AG09309 (cell line): ENCODE measurements at regions not wholly inside any gene's neighbourhood (a gene's known extent, or its start where the extent isn't known, plus 50 kb on each side); places are given as distances from the start of the nearest gene placed in this dataset.

Experiments
- DNase-seq: peaks from one replicate; pipeline ENCODE4 v3.0.0-alpha.2; 2010; ENCODE audit warnings: low read depth
- H3K4me3 ChIP-seq: 2 replicates; pipeline ENCODE4 v1.5.1; 2011; ENCODE audit warnings: mild to moderate bottlenecking, low read depth, low read length, moderate library complexity; ENCODE audit not compliant: control insufficient read depth
- TF ChIP-seq, protein P1 (sequence below): IDR thresholded peaks from 2 replicates; pipeline ENCODE4 v1.5.1; 2011; ENCODE audit warnings: mild to moderate bottlenecking, low read depth, low read length, inconsistent platforms; ENCODE audit not compliant: insufficient read depth, control insufficient read depth; ENCODE audit errors: missing control alignments

DNA sequence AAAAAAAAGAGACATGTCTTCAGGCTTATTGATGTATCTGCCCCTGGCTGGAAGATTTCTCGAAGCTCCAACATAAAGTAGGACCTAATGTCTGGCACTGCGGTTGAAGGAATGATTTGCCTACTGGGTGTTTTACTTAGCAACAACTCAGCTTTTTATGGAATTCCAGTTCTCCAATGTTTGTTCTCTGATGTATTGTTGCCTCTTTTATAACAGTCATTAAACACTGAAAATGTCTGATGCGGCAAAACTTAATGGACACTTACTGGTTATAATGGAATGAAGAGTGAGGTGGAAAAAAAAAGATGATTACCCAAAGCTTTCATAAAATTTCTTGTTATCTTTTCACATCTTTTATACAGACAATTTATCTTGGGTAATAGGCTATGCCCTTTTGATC lies 75.6 kb upstream of the ZFP42 start:
- H3K4me3 ChIP-seq = no peak overlapping the region
- DNase-seq = no peak
- TF ChIP-seq, protein P1, sequence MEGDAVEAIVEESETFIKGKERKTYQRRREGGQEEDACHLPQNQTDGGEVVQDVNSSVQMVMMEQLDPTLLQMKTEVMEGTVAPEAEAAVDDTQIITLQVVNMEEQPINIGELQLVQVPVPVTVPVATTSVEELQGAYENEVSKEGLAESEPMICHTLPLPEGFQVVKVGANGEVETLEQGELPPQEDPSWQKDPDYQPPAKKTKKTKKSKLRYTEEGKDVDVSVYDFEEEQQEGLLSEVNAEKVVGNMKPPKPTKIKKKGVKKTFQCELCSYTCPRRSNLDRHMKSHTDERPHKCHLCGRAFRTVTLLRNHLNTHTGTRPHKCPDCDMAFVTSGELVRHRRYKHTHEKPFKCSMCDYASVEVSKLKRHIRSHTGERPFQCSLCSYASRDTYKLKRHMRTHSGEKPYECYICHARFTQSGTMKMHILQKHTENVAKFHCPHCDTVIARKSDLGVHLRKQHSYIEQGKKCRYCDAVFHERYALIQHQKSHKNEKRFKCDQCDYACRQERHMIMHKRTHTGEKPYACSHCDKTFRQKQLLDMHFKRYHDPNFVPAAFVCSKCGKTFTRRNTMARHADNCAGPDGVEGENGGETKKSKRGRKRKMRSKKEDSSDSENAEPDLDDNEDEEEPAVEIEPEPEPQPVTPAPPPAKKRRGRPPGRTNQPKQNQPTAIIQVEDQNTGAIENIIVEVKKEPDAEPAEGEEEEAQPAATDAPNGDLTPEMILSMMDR = no peak

DNA sequence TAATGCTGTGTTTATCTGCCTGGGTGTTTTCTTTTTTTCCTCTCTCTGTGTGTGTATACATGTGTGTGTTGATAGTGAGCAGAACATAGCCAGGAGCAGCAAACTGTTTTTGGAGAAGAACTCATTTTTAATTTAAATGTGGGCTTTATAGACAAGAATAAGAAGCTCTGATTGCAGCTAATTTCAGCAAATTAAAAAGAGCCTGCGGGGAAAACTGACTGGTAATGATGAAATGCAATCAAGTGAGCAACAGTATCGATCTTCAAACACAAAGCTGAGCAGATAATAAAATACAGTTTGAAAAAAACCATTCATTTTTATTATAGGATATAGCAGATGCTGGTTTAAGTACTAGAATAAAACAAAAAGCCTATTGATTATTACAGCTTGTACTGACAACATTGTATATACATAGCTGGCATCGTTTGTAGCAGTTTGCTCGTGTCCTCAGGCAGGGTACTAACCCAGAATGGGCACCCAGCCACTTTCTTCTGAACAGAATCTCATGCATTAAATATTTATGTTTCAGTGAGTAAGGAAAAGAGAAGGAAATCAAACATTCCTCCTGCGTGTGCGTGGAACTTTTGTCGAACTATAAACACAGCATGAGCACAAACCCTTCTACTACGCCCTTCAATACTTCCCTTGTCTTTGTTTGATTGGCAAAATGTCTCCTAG lies 73.5 kb upstream of the ZFP42 start:
- TF ChIP-seq, protein P1 = no peak
- H3K4me3 ChIP-seq = no peak overlapping the region
- no peak for DNase-seq

DNA sequence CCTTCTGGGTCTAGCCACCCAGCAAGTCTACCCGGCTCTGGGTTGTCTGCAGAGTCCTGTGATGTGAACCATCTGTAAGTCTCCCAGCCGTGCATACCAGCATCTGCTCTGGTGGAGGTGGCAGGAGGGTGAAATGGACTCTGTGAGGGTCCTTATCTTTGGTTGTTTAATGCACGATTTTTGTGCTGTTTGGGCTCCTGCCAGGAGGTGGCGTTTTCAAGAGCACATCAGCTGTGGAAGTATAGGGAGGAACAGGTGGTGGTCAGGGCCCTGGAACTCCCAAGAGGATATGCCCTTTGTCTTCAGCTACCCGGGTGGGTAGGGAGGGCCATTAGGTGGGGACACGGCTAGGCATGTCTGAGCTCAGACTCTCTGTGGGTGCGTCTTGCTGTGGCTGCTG lies 66.5 kb upstream of the ZFP42 start:
- TF ChIP-seq, protein P1 = no peak
- no peak overlapping the region for H3K4me3 ChIP-seq
- DNase-seq = no peak

DNA sequence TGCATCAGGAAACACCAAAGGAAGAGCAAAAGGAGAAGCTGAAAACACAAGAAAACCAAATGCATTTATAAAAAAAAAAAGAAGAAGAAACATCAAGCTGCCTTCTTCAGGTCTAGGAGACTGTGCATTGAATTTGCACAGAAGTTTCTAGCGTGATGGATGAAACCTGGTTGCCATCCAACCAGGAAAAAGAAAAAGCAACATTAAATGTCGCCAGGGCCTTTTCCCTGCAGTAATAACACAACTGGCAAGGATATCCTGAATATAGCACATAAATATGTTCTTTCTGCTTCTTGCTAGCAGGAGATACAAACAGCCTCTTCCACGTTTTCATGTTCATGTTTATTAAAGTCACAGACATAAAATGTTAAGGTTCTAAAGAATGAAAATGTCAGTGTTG lies 60.8 kb upstream of the ZFP42 start:
- TF ChIP-seq, protein P1 = no peak
- DNase-seq = no peak
- no peak overlapping the region for H3K4me3 ChIP-seq

DNA sequence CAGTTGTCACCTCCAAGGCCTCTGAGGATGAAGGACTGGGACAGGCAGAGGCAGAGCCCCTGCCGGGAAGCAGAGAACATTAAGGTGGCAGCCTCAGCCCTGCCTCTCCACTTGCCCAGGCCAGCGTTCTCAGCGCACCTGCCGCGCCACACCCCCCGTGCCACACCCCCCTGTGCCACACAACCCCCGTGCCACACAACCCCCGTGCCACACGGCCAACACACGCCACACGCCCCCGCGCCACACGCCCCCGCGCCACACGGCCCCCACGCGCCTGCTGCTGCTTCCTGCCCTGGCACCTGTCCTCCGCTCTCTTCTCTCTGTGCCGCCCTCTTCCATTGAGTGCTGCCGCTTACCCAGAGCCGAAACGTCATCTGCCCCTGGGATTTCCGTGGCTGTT lies 58.0 kb upstream of the ZFP42 start:
- no peak overlapping the region for H3K4me3 ChIP-seq
- DNase-seq = no peak
- TF ChIP-seq, protein P1 = no peak

DNA sequence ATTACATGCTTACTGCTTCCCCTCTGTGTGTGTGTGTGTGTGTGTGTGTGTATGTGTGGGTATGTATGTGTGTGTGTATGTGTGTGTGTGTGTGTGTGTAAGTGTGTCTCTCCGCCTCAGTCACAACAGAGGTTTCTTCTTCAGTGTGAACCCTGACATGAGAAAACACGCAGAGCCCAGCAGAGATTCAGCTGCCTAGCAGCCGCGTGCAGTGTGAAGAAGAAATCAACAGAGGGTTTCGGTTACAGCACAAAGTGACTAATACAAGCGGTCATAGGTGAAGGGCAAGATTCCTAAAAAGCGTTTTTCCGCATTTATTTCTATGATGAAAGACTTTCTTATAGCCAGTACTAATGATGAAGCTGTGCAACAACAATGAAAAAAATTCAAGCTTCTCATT lies 55.3 kb upstream of the ZFP42 start:
- DNase-seq = no peak
- no peak overlapping the region for H3K4me3 ChIP-seq
- TF ChIP-seq, protein P1 = no peak
